HG03520 (cell line): ENCODE measurements at regions not wholly inside any gene's neighbourhood (a gene's known extent, or its start where the extent isn't known, plus 50 kb on each side); places are given as distances from the start of the nearest gene placed in this dataset.

Experiments
- ATAC-seq: cut with Tn5 transposase; IDR thresholded peaks from one replicate; pipeline ENCODE4 v1.9.1; 2021; ENCODE audit warnings: mild to moderate bottlenecking, moderate library complexity; ENCODE audit not compliant: unreplicated experiment

- ATAC-seq = no peak
Observed at GRCh38 chr15:48038221-48038620, 82.6 kb upstream of the SLC24A5 start.

- ATAC-seq = no peak
Observed at GRCh38 chr15:48040166-48040817, 80.5 kb upstream of the SLC24A5 start.

GRCh38 chr15:48041454-48041853, 79.3 kb upstream of the SLC24A5 start:
- no peak for ATAC-seq

- ATAC-seq = no peak
Observed at GRCh38 chr15:48046813-48047438, 73.9 kb upstream of the SLC24A5 start.

GRCh38 chr15:48049736-48050135, 71.1 kb upstream of the SLC24A5 start:
- no peak for ATAC-seq

GRCh38 chr15:48052946-48053345, 67.8 kb upstream of the SLC24A5 start:
- ATAC-seq = no peak

- ATAC-seq = no peak
Observed at GRCh38 chr15:48058371-48058770, 62.4 kb upstream of the SLC24A5 start.

- no peak for ATAC-seq
Observed at GRCh38 chr15:48059791-48060190, 61.0 kb upstream of the SLC24A5 start.

GRCh38 chr15:48060396-48060795, 60.4 kb upstream of the SLC24A5 start:
- ATAC-seq = no peak

GRCh38 chr15:48061605-48062004, 59.2 kb upstream of the SLC24A5 start:
- ATAC-seq = no peak

- ATAC-seq = no peak
Observed at GRCh38 chr15:48062148-48062872, 58.5 kb upstream of the SLC24A5 start.

GRCh38 chr15:48063411-48063985, 57.3 kb upstream of the SLC24A5 start:
- ATAC-seq = no peak

- ATAC-seq = no peak
Observed at GRCh38 chr15:48064421-48064820, 56.4 kb upstream of the SLC24A5 start.

GRCh38 chr15:48066456-48066855, 54.3 kb upstream of the SLC24A5 start:
- ATAC-seq = no peak
